GM12878 (cell line): ENCODE measurements at regions not wholly inside any gene's neighbourhood (a gene's known extent, or its start where the extent isn't known, plus 50 kb on each side); places are given as distances from the start of the nearest gene placed in this dataset.

Experiments used
- ELK1 ChIP-seq: IDR thresholded peaks from 2 replicates; pipeline ENCODE4 v1.6.1; 2012; ENCODE audit warnings: low read depth, low read length, improper control_type of control experiment
- FOXM1 ChIP-seq: IDR thresholded peaks from 2 replicates; pipeline ENCODE4 v1.6.1; 2012; ENCODE audit warnings: low read depth, mild to moderate bottlenecking, inconsistent platforms, low read length, moderate library complexity
- MXI1 ChIP-seq: fragments of 150-350 bp; IDR thresholded peaks from 2 replicates; pipeline ENCODE4 v1.6.1; 2011; ENCODE audit warnings: low read depth, mild to moderate bottlenecking, inconsistent platforms, low read length, improper control_type of control experiment
- MYC ChIP-seq: IDR thresholded peaks from 2 replicates; pipeline ENCODE4 v1.6.1; 2011; ENCODE audit warnings: mild to moderate bottlenecking, low read length, moderate library complexity, inconsistent platforms; ENCODE audit not compliant: insufficient read depth, insufficient replicate concordance, insufficient read length, severe bottlenecking

GRCh38 chr3:107204121-107204520 is 173.1 kb upstream of the CCDC54 start:
- no peak for TF ChIP-seq MXI1
- no peak for TF ChIP-seq FOXM1
- TF ChIP-seq MYC = no peak
- no peak for TF ChIP-seq ELK1
